GM12878 (cell line): ENCODE measurements at regions not wholly inside any gene's neighbourhood (a gene's known extent, or its start where the extent isn't known, plus 50 kb on each side); places are given as distances from the start of the nearest gene placed in this dataset.

ENCODE experiments used
- ATAC-seq: fragments of 200-7000 bp; cut with Tn5 transposase; 3 replicates; pipeline ENCODE4 v1.9.1; 2020; ENCODE audit warnings: mild to moderate bottlenecking, moderate library complexity
- BruUV-seq: library from RNA; stranded (reverse); fragments of 400-500 nt; replicated peaks from 2 replicates; lab custom pipeline; 2021; lab: Mats Ljungman, UMichigan
- CTCF ChIA-PET: fragments of 300-600 bp; sonication (Branson Sonifier 250); formaldehyde crosslinking; extraction: SDS; loops from one replicate; lab custom pipeline; 2021; ENCODE audit warnings: inconsistent platforms; lab: Yijun Ruan, JAX
- POLR2A ChIA-PET: fragments of 350-600 bp; formaldehyde crosslinking; extraction: SDS; loops from one replicate; lab custom pipeline; 2021; ENCODE audit warnings: inconsistent platforms; lab: Charles Lee
- RAD21 ChIA-PET: fragments of 300-600 bp; sonication (Branson Sonifier 250); formaldehyde crosslinking; loops from one replicate; lab custom pipeline; 2023; ENCODE audit warnings: antibody characterized with exemption; ENCODE audit not compliant: unreplicated experiment; lab: Charles Lee
- SMC1A ChIA-PET: fragments of 300-600 bp; sonication (Branson Sonifier 250); formaldehyde crosslinking; loops from one replicate; lab custom pipeline; 2023; ENCODE audit not compliant: unreplicated experiment, uncharacterized antibody; lab: Charles Lee
- DNase-seq: peaks from one replicate; pipeline ENCODE4 v3.0.0-alpha.2; 2011; ENCODE audit warnings: low read depth, low spot score
- FAIRE-seq: peaks from 3 replicates; lab custom pipeline; 2011; peaks lifted over from hg19 to GRCh38; lab: Jason Lieb, UNC
- H2AFZ ChIP-seq: 2 replicates; pipeline ENCODE4 v1.6.0; 2011; ENCODE audit warnings: low read depth, low read length, control low read depth; ENCODE audit not compliant: control insufficient read depth
- H3K27ac ChIP-seq: 2 replicates; pipeline ENCODE4 v1.5.1; 2011; ENCODE audit warnings: control low read depth; ENCODE audit not compliant: control insufficient read depth, insufficient read depth
- H3K27me3 ChIP-seq, 2 experiments: replicated peaks in 1 of 2; 2 replicates each; pipeline versions ENCODE4 v1.6.0 to v1.6.1; 2011; ENCODE audit warnings: low read length in 1 of 2; ENCODE audit not compliant: control insufficient read depth in 2 of 2, insufficient read depth in 2 of 2
- H3K36me3 ChIP-seq, 2 experiments: 2 replicates each; pipeline ENCODE4 v1.5.1; 2011; ENCODE audit warnings: low read length in 1 of 2; ENCODE audit not compliant: control insufficient read depth in 2 of 2, insufficient read depth in 2 of 2
- H3K4me1 ChIP-seq: 2 replicates; pipeline ENCODE4 v1.6.1; 2011; ENCODE audit warnings: mild to moderate bottlenecking, low read length, moderate library complexity, mixed read lengths; ENCODE audit not compliant: control insufficient read depth, insufficient read depth
- H3K4me2 ChIP-seq: 2 replicates; pipeline ENCODE4 v1.6.0; 2011; ENCODE audit warnings: control low read depth; ENCODE audit not compliant: control insufficient read depth, insufficient read depth
- H3K4me3 ChIP-seq: fragments of 200-600 bp; sonication (generic); 2 replicates; pipeline ENCODE4 v1.5.1; 2016
- H3K79me2 ChIP-seq: 2 replicates; pipeline ENCODE4 v1.6.0; 2011; ENCODE audit warnings: low read length; ENCODE audit not compliant: control insufficient read depth, insufficient read depth
- H3K9ac ChIP-seq: 2 replicates; pipeline ENCODE4 v1.8.0; 2011; ENCODE audit warnings: low read length, control low read depth, mixed read lengths; ENCODE audit not compliant: control insufficient read depth, insufficient read depth
- H3K9me3 ChIP-seq: replicated peaks from 3 replicates; pipeline ENCODE4 v1.5.1; 2011; ENCODE audit warnings: mild to moderate bottlenecking, low read length; ENCODE audit not compliant: control insufficient read depth, insufficient read depth
- H4K20me1 ChIP-seq: 2 replicates; pipeline ENCODE4 v1.6.0; 2011; ENCODE audit not compliant: control insufficient read depth, insufficient read depth
- CREM ChIP-seq: IDR thresholded peaks from 2 replicates; pipeline ENCODE4 v1.6.1; 2014; ENCODE audit warnings: antibody characterized with exemption, low read depth
- EGR1 ChIP-seq, 2 experiments: IDR thresholded peaks; 1 replicate in 1 of 2; 2 replicates in 1 of 2; pipeline ENCODE4 v1.6.1; 2011 to 2012; ENCODE audit warnings: low read depth in 2 of 2, low read length in 2 of 2, borderline replicate concordance in 1 of 2, mild to moderate bottlenecking in 1 of 2, moderate library complexity in 1 of 2
- GABPA ChIP-seq: IDR thresholded peaks from 2 replicates; pipeline ENCODE4 v1.6.1; 2014; ENCODE audit warnings: antibody characterized with exemption, low read depth, mild to moderate bottlenecking, inconsistent platforms
- HDAC6 ChIP-seq: fragments of 200-600 bp; sonication (generic); IDR thresholded peaks from one replicate; pipeline ENCODE4 v1.8.0; 2017; ENCODE audit warnings: antibody characterized with exemption; ENCODE audit not compliant: unreplicated experiment
- RUNX3 ChIP-seq: IDR thresholded peaks from 2 replicates; pipeline ENCODE4 v1.6.1; 2012; ENCODE audit warnings: low read length, inconsistent platforms
- SIX5 ChIP-seq: IDR thresholded peaks from 2 replicates; pipeline ENCODE4 v1.6.1; 2011; ENCODE audit warnings: mild to moderate bottlenecking, low read depth, low read length, moderate library complexity; ENCODE audit not compliant: severe bottlenecking
- WGBS: methylation state at CpG from one replicate; pipeline ENCODE4 v1.1.6; 2016; ENCODE audit warnings: low lambda C conversion rate; ENCODE audit not compliant: insufficient replicate concordance, insufficient coverage; ENCODE audit errors: missing lambda C conversion rate; 5-methylcytosine and 5-hydroxymethylcytosine counted together
- in situ Hi-C: fragments of 300-500 bp; cut with MboI; formaldehyde crosslinking; loops from 9 replicates; pipeline ENCODE4 v1.14.3; 2018; ENCODE audit warnings: mixed read lengths
- intact Hi-C: fragments of 100-400 bp; cut with micrococcal nuclease; formaldehyde crosslinking; loops from one replicate; pipeline ENCODE4 v1.14.2; 2022; ENCODE audit not compliant: unreplicated experiment

GRCh38 chr7:9026121-9026520, 592.7 kb downstream of the NXPH1 start (continued):
- no peak for TF ChIP-seq SIX5
- TF ChIP-seq, all 136 proteins: peak for 0

- ATAC-seq (no peak), FAIRE-seq (no peak), DNase-seq (no peak)
- in situ Hi-C loops (no loop called here), intact Hi-C loops (no loop called here)
- Histone ChIP-seq H3K27me3 (no peaks in the 10 kb centered on the region), H2AFZ (no peak overlapping the region), H4K20me1 (no peaks in the 10 kb centered on the region), H3K4me3 (no peak overlapping the region), H3K9me3 (no peaks in the 10 kb centered on the region), H3K27ac (no peak overlapping the region), H3K79me2 (no peaks in the 10 kb centered on the region), H3K9ac (no peak overlapping the region), H3K4me2 (no peak overlapping the region), H3K4me1 (no peaks in the 10 kb centered on the region), H3K36me3 (no peaks in the 10 kb centered on the region)
- 13% methylated on average over 4 of the region's 4 CpGs for WGBS
- POLR2A ChIA-PET, result no interaction called here
- RAD21 ChIA-PET, result no interaction called here
- peak; percentile 70; the same call in 1 of the 2 replicates for TF ChIP-seq RUNX3
- TF ChIP-seq GABPA, result no peak
- no TSS peak for BruUV-seq
- CTCF ChIA-PET, result no interaction called here
- SMC1A ChIA-PET, result no interaction called here
These were observed 594.6 kb downstream of the NXPH1 start for GRCh38 chr7:9028012-9028411.

- Histone ChIP-seq H2AFZ (no peak overlapping the region), H3K36me3 (no peaks in the 10 kb centered on the region), H3K9ac (no peak overlapping the region), H3K4me2 (no peak overlapping the region), H3K79me2 (no peaks in the 10 kb centered on the region), H3K4me3 (no peak overlapping the region), H3K9me3 (no peaks in the 10 kb centered on the region), H3K27me3 (no peaks in the 10 kb centered on the region), H4K20me1 (no peaks in the 10 kb centered on the region), H3K27ac (no peak overlapping the region)
- no TSS peak for BruUV-seq
- in situ Hi-C loops, result no loop called here
- SMC1A ChIA-PET, result interaction anchor here (0.7 to 1.1 kb wide), 2 partner anchors 49 to 1876 kb away, joined by 3 read pairs; no protein-coding TSS in a partner anchor
- ATAC-seq, result peak; percentile 34; the same call in 2 of the 3 replicates
- DNase-seq, result no peak
- RAD21 ChIA-PET, result no interaction called here
- FAIRE-seq, result no peak
- CTCF ChIA-PET, result interaction anchor here (0.7 to 0.8 kb wide), 2 partner anchors 24 to 144 kb away, joined by 3 read pairs; no protein-coding TSS in a partner anchor
- POLR2A ChIA-PET, result interaction anchor here (0.8 kb wide), 1 partner anchor 16 kb away, joined by 7 read pairs; no protein-coding TSS in a partner anchor
- 50% methylated on average over 9 of the region's 9 CpGs for WGBS
- intact Hi-C loops, result no loop called here
- peak in 1 of 2 experiments; percentile 22; a peak in 1 of 3 replicates for TF ChIP-seq EGR1 (IDR thresholded peaks at IDR 0.05; ENCODE audit: borderline replicate concordance in 1 of 2, low read depth in 2 of 2, low read length in 2 of 2)
- TF ChIP-seq HDAC6, result no peak
- TF ChIP-seq CREM, result 0 out of 2 replicates have a peak, but pooled peaks have one; percentile 11
- peak; percentile 42; the same call in 1 of the 2 replicates for TF ChIP-seq RUNX3
- TF ChIP-seq, all 136 proteins: peak for 3
- no peaks in the 10 kb centered on the region for H3K4me1 ChIP-seq
These were observed 596.5 kb downstream of the NXPH1 start for GRCh38 chr7:9029681-9030530.
